T-helper 17 cell (primary cell): ENCODE measurements at regions not wholly inside any gene's neighbourhood (a gene's known extent, or its start where the extent isn't known, plus 50 kb on each side); places are given as distances from the start of the nearest gene placed in this dataset.

Source experiments
- ATAC-seq: fragments of 150-1000 bp; cut with Tn5 transposase; 2 replicates; pipeline ENCODE4 v1.10.0; 2021; ENCODE audit warnings: mild to moderate bottlenecking, moderate library complexity
- DNase-seq, 3 donors: peaks; one replicate each; pipeline versions ENCODE4 v3.0.0 to v3.0.0-alpha.2; 2020 to 2021
- H3K9me3 ChIP-seq: one replicate; pipeline ENCODE4 v1.7.0; 2013; ENCODE audit warnings: low read length, mild to moderate bottlenecking; ENCODE audit not compliant: control insufficient read depth, poor library complexity, severe bottlenecking
- H3K27ac Mint-ChIP-seq: one replicate; pipeline ENCODE4 v1.8.0; 2022; ENCODE audit warnings: mild to moderate bottlenecking, moderate library complexity, mixed read lengths
- H3K27me3 Mint-ChIP-seq: one replicate; pipeline ENCODE4 v1.8.0; 2022; ENCODE audit warnings: mixed read lengths
- H3K36me3 Mint-ChIP-seq: one replicate; pipeline ENCODE4 v1.8.0; 2022; ENCODE audit warnings: low read depth, mixed read lengths
- H3K4me1 Mint-ChIP-seq: one replicate; pipeline ENCODE4 v1.8.0; 2022; ENCODE audit warnings: mild to moderate bottlenecking, mixed read lengths
- H3K4me3 Mint-ChIP-seq: one replicate; pipeline ENCODE4 v1.8.0; 2022; ENCODE audit warnings: mild to moderate bottlenecking, moderate library complexity, mixed read lengths

GRCh38 chr7:46993396-46993795 lies 588.5 kb downstream of the TNS3 start:
- ATAC-seq (no peak), DNase-seq (no peak)
- H3K27ac Mint-ChIP-seq = no peak overlapping the region
- no peaks in the 10 kb centered on the region for H3K36me3 Mint-ChIP-seq
- H3K4me1 Mint-ChIP-seq = no peaks in the 10 kb centered on the region
- H3K4me3 Mint-ChIP-seq = no peak overlapping the region
- H3K27me3 Mint-ChIP-seq = no peaks in the 10 kb centered on the region
- H3K9me3 ChIP-seq = no peaks in the 10 kb centered on the region

GRCh38 chr7:46990761-46991160 lies 591.1 kb downstream of the TNS3 start:
- Mint-ChIP-seq H3K4me3 (no peak overlapping the region), H3K36me3 (no peaks in the 10 kb centered on the region), H3K27ac (no peak overlapping the region), H3K4me1 (no peaks in the 10 kb centered on the region), H3K27me3 (no peaks in the 10 kb centered on the region)
- DNase-seq (no peak), ATAC-seq (no peak)
- no peaks in the 10 kb centered on the region for H3K9me3 ChIP-seq

GRCh38 chr7:46989247-46989646 lies 592.7 kb downstream of the TNS3 start:
- no peaks in the 10 kb centered on the region for H3K36me3 Mint-ChIP-seq
- ATAC-seq (no peak), DNase-seq (no peak)
- H3K27ac Mint-ChIP-seq = no peak overlapping the region
- no peak overlapping the region for H3K4me3 Mint-ChIP-seq
- H3K4me1 Mint-ChIP-seq = no peaks in the 10 kb centered on the region
- H3K9me3 ChIP-seq = no peaks in the 10 kb centered on the region
- H3K27me3 Mint-ChIP-seq = no peaks in the 10 kb centered on the region

GRCh38 chr7:46982928-46983327 lies 599.0 kb downstream of the TNS3 start:
- DNase-seq (no peak), ATAC-seq (no peak)
- H3K27ac Mint-ChIP-seq = no peak overlapping the region
- no peaks in the 10 kb centered on the region for H3K36me3 Mint-ChIP-seq
- no peaks in the 10 kb centered on the region for H3K27me3 Mint-ChIP-seq
- H3K9me3 ChIP-seq = no peaks in the 10 kb centered on the region
- H3K4me3 Mint-ChIP-seq = no peak overlapping the region
- H3K4me1 Mint-ChIP-seq = no peaks in the 10 kb centered on the region

GRCh38 chr7:46979439-46979838 lies 602.5 kb downstream of the TNS3 start:
- DNase-seq = no peak
- Mint-ChIP-seq H3K36me3 (no peaks in the 10 kb centered on the region), H3K4me3 (no peak overlapping the region), H3K27me3 (no peaks in the 10 kb centered on the region), H3K4me1 (no peaks in the 10 kb centered on the region), H3K27ac (no peak overlapping the region)
- ATAC-seq = no peak
- no peaks in the 10 kb centered on the region for H3K9me3 ChIP-seq

- Mint-ChIP-seq H3K4me3 (no peak overlapping the region), H3K36me3 (no peaks in the 10 kb centered on the region), H3K27me3 (no peaks in the 10 kb centered on the region), H3K4me1 (no peaks in the 10 kb centered on the region), H3K27ac (no peak overlapping the region)
- H3K9me3 ChIP-seq = no peaks in the 10 kb centered on the region
- DNase-seq = no peak
- ATAC-seq = no peak
These were observed 606.4 kb downstream of the TNS3 start for GRCh38 chr7:46975493-46975892.

GRCh38 chr7:46972205-46972604 lies 609.7 kb downstream of the TNS3 start:
- no peaks in the 10 kb centered on the region for H3K9me3 ChIP-seq
- Mint-ChIP-seq H3K36me3 (no peaks in the 10 kb centered on the region), H3K27ac (no peak overlapping the region), H3K27me3 (no peaks in the 10 kb centered on the region), H3K4me1 (no peaks in the 10 kb centered on the region), H3K4me3 (no peak overlapping the region)
- ATAC-seq (no peak), DNase-seq (no peak)

GRCh38 chr7:46970476-46970875 lies 611.4 kb downstream of the TNS3 start:
- DNase-seq (no peak), ATAC-seq (no peak)
- H3K27me3 Mint-ChIP-seq = no peaks in the 10 kb centered on the region
- no peaks in the 10 kb centered on the region for H3K36me3 Mint-ChIP-seq
- H3K4me3 Mint-ChIP-seq = no peak overlapping the region
- H3K4me1 Mint-ChIP-seq = no peaks in the 10 kb centered on the region
- H3K27ac Mint-ChIP-seq = no peak overlapping the region
- H3K9me3 ChIP-seq = no peaks in the 10 kb centered on the region

- H3K9me3 ChIP-seq = no peaks in the 10 kb centered on the region
- no peak overlapping the region for H3K27ac Mint-ChIP-seq
- H3K4me1 Mint-ChIP-seq = no peaks in the 10 kb centered on the region
- H3K36me3 Mint-ChIP-seq = no peaks in the 10 kb centered on the region
- H3K27me3 Mint-ChIP-seq = no peaks in the 10 kb centered on the region
- no peak for DNase-seq
- no peak for ATAC-seq
- no peak overlapping the region for H3K4me3 Mint-ChIP-seq
These were observed 611.8 kb downstream of the TNS3 start for GRCh38 chr7:46970131-46970430.

GRCh38 chr7:46969303-46970130 lies 612.4 kb downstream of the TNS3 start:
- Mint-ChIP-seq H3K4me1 (no peaks in the 10 kb centered on the region), H3K36me3 (no peaks in the 10 kb centered on the region), H3K27me3 (no peaks in the 10 kb centered on the region), H3K27ac (no peak overlapping the region), H3K4me3 (no peak overlapping the region)
- ATAC-seq = no peak
- H3K9me3 ChIP-seq = no peaks in the 10 kb centered on the region
- no peak for DNase-seq

GRCh38 chr7:46968003-46968402 lies 613.9 kb downstream of the TNS3 start:
- Mint-ChIP-seq H3K36me3 (no peaks in the 10 kb centered on the region), H3K4me3 (no peak overlapping the region), H3K4me1 (no peaks in the 10 kb centered on the region), H3K27ac (no peak overlapping the region), H3K27me3 (no peaks in the 10 kb centered on the region)
- no peak for ATAC-seq
- DNase-seq = no peak
- no peaks in the 10 kb centered on the region for H3K9me3 ChIP-seq

GRCh38 chr7:46963719-46964118 lies 618.2 kb downstream of the TNS3 start:
- no peak for ATAC-seq
- Mint-ChIP-seq H3K4me1 (no peaks in the 10 kb centered on the region), H3K27me3 (no peaks in the 10 kb centered on the region), H3K27ac (no peak overlapping the region), H3K36me3 (no peaks in the 10 kb centered on the region), H3K4me3 (no peak overlapping the region)
- no peak for DNase-seq
- H3K9me3 ChIP-seq = no peaks in the 10 kb centered on the region

GRCh38 chr7:46960970-46961369 lies 620.9 kb downstream of the TNS3 start:
- ATAC-seq = no peak
- no peaks in the 10 kb centered on the region for H3K36me3 Mint-ChIP-seq
- H3K4me1 Mint-ChIP-seq = no peaks in the 10 kb centered on the region
- no peak overlapping the region for H3K27ac Mint-ChIP-seq
- DNase-seq = no peak
- H3K4me3 Mint-ChIP-seq = no peak overlapping the region
- H3K9me3 ChIP-seq = no peaks in the 10 kb centered on the region
- H3K27me3 Mint-ChIP-seq = no peaks in the 10 kb centered on the region

- ATAC-seq = no peak
- no peak for DNase-seq
- Mint-ChIP-seq H3K4me3 (no peak overlapping the region), H3K27me3 (no peaks in the 10 kb centered on the region), H3K4me1 (no peaks in the 10 kb centered on the region), H3K36me3 (no peaks in the 10 kb centered on the region), H3K27ac (no peak overlapping the region)
- no peaks in the 10 kb centered on the region for H3K9me3 ChIP-seq
These were observed 624.7 kb downstream of the TNS3 start for GRCh38 chr7:46957195-46957594.
